ENCODE measurements at regions not wholly inside any gene's neighbourhood (a gene's known extent, or its start where the extent isn't known, plus 50 kb on each side); places are given as distances from the start of the nearest gene placed in this dataset.

DNA sequence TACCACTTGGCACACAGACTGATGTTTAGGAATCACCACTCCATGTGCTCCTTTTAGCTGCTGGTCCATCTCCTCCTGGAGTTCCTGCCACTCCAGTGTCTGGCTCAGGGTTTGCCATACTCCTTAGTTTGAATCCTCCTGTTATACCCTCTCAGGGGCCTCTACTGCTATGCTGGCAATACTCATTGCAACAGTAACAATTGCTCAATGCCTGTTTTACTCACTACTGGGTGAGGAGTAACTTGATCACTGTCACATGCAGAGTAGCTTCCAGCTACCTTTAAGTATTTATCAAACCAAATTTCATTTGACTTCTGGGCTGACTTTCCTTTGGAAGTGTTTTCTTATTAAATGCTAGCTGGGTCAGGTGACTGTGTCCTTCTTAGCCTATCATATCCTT, 107.2 kb upstream of the WLS start:
- no peak overlapping the region for H3K27ac ChIP-seq (ENCODE audit: low read depth, low read length)
- DNase-seq (ENCODE audit: low read depth in 4 of 6, low spot score in 6 of 6), result no peak
- no peaks in the 10 kb centered on the region for H3K9me3 ChIP-seq (ENCODE audit: control insufficient read depth, insufficient read depth, low read length)
- H3K4me1 ChIP-seq (ENCODE audit: control insufficient read depth, insufficient read depth, low read length), result no peaks in the 10 kb centered on the region
- H3K27me3 ChIP-seq (ENCODE audit: control insufficient read depth, insufficient read depth, low read length), result no peaks in the 10 kb centered on the region
- H3K36me3 ChIP-seq (ENCODE audit: control insufficient read depth, insufficient read depth, low read length), result no peaks in the 10 kb centered on the region
- H3K4me3 ChIP-seq (ENCODE audit: low read depth, low read length), result no peak overlapping the region

DNA sequence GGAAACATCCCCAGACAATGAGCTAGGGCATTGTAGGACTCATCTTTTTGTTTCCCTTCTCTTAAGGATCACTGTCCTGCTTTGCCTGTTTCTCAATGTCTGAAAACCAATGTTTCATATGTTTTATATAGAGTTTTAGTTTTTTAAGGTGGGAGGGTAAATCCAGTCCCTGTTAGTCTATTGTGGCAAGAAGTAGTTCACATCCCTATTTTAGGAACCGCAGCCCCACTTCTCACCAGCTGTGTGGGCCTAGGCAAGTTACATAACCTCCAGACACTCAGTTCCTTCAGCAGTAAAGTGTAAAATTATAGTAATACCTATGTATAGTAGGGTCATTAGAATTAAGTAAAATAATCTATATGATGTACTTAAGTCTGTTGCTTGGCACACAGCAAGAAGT, 105.8 kb upstream of the WLS start:
- Histone ChIP-seq H3K4me1 (ENCODE audit: control insufficient read depth, insufficient read depth, low read length) (no peaks in the 10 kb centered on the region), H3K4me3 (ENCODE audit: low read depth, low read length) (no peak overlapping the region), H3K27ac (ENCODE audit: low read depth, low read length) (no peak overlapping the region), H3K36me3 (ENCODE audit: control insufficient read depth, insufficient read depth, low read length) (no peaks in the 10 kb centered on the region), H3K9me3 (ENCODE audit: control insufficient read depth, insufficient read depth, low read length) (no peaks in the 10 kb centered on the region), H3K27me3 (ENCODE audit: control insufficient read depth, insufficient read depth, low read length) (no peaks in the 10 kb centered on the region)
- no peak for DNase-seq (ENCODE audit: low read depth in 4 of 6, low spot score in 6 of 6)
- no CpG with 5 or more reads among the region's 1 CpG for WGBS (ENCODE audit: insufficient coverage)

DNA sequence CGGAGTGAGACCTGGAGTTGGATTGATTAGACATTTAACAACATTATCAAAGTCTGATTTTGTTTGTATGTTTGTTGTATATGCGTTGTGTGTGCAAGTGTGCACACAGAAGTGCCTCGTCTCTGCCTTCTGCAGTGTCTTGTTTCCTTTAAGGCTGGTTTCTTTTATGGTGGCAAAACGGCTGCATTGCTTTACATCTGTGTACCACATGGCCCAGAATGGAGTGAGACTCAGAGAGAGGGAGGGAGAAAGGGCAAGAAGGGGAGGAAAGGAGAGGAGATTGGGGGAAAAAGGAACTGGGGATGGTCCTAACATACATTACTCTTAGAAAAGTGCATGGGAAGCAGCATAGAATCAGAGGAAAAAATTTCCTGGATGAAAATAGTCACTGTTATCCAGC, 99.7 kb upstream of the WLS start:
- H3K27me3 ChIP-seq (ENCODE audit: control insufficient read depth, insufficient read depth, low read length), result no peaks in the 10 kb centered on the region
- WGBS (ENCODE audit: insufficient coverage), result 13% methylated on average over 1 of the region's 4 CpGs
- no peak overlapping the region for H3K27ac ChIP-seq (ENCODE audit: low read depth, low read length)
- no peaks in the 10 kb centered on the region for H3K4me1 ChIP-seq (ENCODE audit: control insufficient read depth, insufficient read depth, low read length)
- H3K36me3 ChIP-seq (ENCODE audit: control insufficient read depth, insufficient read depth, low read length), result no peaks in the 10 kb centered on the region
- no peak overlapping the region for H3K4me3 ChIP-seq (ENCODE audit: low read depth, low read length)
- no peaks in the 10 kb centered on the region for H3K9me3 ChIP-seq (ENCODE audit: control insufficient read depth, insufficient read depth, low read length)
- DNase-seq (ENCODE audit: low read depth in 4 of 6, low spot score in 6 of 6), result no peak

DNA sequence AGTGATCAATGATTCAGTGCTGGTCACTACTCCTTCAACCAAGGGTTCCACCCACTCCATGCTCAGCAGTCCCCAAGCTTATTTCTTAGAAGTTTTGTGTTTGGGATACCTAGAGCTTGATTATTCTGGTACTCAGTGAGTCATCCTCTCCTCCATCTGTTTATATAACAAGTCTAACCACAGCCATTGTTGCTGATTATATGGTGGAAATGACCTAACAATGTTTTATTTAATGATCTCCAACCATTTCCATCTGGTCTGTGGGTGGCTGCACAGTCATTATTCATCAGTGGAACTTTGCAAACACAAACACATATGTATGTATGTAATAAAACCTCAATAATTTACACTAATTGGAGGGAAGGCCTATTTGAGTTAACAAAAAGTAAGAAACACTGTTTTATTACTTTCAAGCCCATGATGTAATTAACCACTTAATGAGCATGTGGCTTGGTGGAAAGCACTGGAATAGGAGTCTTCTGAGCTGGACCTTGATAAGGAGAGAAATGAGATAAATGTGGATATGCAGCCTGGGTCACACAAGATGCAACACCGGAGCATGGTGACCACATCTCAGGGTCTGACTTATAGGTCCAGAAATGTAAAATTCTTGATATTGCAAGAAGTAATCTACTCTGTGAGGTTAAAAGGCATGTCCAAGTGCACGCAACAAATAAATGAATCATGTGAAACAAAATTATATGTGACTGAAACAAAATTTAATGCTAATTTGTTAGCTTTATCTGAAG, 99.0 kb upstream of the WLS start:
- WGBS (ENCODE audit: insufficient coverage), result 83% methylated on average over 1 of the region's 2 CpGs
- H3K27me3 ChIP-seq (ENCODE audit: control insufficient read depth, insufficient read depth, low read length), result no peaks in the 10 kb centered on the region
- H3K4me1 ChIP-seq (ENCODE audit: control insufficient read depth, insufficient read depth, low read length), result no peaks in the 10 kb centered on the region
- no peaks in the 10 kb centered on the region for H3K36me3 ChIP-seq (ENCODE audit: control insufficient read depth, insufficient read depth, low read length)
- H3K9me3 ChIP-seq (ENCODE audit: control insufficient read depth, insufficient read depth, low read length), result no peaks in the 10 kb centered on the region
- DNase-seq (ENCODE audit: low read depth in 4 of 6, low spot score in 6 of 6), result no peak
- H3K4me3 ChIP-seq (ENCODE audit: low read depth, low read length), result no peak overlapping the region
- no peak overlapping the region for H3K27ac ChIP-seq (ENCODE audit: low read depth, low read length)

DNA sequence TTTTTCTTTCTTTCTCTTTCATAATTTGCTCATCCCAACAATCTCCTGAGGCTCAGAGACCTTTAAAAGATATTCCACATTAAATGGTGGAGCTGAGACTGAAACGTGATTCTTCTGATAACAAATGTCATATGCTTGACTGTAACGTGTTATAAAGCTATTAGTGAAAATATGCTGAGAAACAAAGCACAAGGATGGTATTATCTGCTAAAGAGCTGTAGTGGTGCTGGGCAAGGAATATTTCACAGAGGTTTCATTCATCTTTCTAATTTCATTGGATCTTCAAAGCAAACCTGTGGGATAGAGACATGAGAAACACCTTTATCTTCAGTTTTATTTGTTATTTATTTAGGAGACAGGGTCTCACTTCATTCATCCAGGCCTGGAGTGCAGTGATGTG, 98.1 kb upstream of the WLS start:
- Histone ChIP-seq H3K9me3 (ENCODE audit: control insufficient read depth, insufficient read depth, low read length) (no peaks in the 10 kb centered on the region), H3K4me3 (ENCODE audit: low read depth, low read length) (no peak overlapping the region), H3K27me3 (ENCODE audit: control insufficient read depth, insufficient read depth, low read length) (no peaks in the 10 kb centered on the region), H3K36me3 (ENCODE audit: control insufficient read depth, insufficient read depth, low read length) (no peaks in the 10 kb centered on the region), H3K27ac (ENCODE audit: low read depth, low read length) (no peak overlapping the region), H3K4me1 (ENCODE audit: control insufficient read depth, insufficient read depth, low read length) (no peaks in the 10 kb centered on the region)
- DNase-seq (ENCODE audit: low read depth in 4 of 6, low spot score in 6 of 6), result no peak
- WGBS (ENCODE audit: insufficient coverage), result no CpG with 5 or more reads among the region's 2 CpGs

DNA sequence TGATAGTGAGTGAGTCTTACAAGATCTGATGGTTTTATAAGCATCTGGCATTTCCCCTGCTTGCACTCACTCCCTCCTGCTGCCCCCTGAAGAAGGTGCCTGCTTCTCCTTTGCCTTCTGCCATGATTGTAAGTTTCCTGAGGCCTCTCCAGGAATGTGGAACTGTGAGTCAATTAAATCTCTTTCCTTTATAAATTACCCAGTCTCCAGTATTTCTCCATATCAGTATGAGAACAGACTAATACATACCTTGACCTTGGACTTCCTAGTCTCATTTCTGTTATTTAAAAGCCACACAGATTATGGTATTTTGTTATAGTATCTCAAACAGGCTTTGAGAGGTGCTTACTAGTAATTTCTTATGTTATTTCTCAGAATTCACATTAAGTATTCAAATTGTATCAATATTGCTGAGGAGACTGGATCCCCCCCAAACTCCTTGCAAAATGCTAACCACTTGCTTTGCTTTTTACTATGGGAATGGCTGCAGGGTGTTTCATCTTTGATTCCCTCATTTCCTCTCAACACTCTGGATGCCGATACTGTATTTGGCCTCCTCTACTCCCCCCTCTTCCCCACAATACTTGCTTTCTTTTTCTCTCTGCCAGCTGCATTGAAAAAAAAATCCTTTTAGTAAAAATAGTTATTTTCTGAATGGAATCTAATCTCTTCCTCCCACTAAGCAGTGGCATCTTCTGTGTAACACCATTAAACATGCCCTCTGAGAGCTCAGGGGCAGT, 96.9 kb upstream of the WLS start:
- Histone ChIP-seq H3K27me3 (ENCODE audit: control insufficient read depth, insufficient read depth, low read length) (no peaks in the 10 kb centered on the region), H3K36me3 (ENCODE audit: control insufficient read depth, insufficient read depth, low read length) (no peaks in the 10 kb centered on the region), H3K9me3 (ENCODE audit: control insufficient read depth, insufficient read depth, low read length) (no peaks in the 10 kb centered on the region), H3K4me3 (ENCODE audit: low read depth, low read length) (no peak overlapping the region), H3K4me1 (ENCODE audit: control insufficient read depth, insufficient read depth, low read length) (no peaks in the 10 kb centered on the region), H3K27ac (ENCODE audit: low read depth, low read length) (no peak overlapping the region)
- WGBS (ENCODE audit: insufficient coverage), result no CpG with 5 or more reads among the region's 1 CpG
- DNase-seq (ENCODE audit: low read depth in 4 of 6, low spot score in 6 of 6), result no peak

DNA sequence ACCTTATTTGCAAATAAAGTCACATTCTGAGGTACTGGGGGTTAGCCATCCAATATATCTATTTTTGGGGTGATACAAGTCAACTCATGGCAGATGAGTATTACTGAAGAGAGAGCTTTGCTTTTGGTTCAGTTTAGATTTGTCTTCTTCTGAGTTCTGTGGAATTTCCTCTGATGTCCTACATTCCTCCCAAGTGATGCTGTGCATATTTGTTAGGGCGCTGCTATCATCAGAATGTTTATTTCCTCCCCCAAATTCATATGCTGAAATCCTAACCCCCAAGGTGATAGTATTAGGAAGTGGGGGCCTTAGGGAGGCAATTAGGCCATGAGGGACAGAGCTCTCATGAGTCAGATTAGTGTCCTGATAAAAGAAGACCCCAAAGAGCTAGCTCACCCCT, 96.2 kb upstream of the WLS start:
- no peak for DNase-seq (ENCODE audit: low read depth in 4 of 6, low spot score in 6 of 6)
- no peaks in the 10 kb centered on the region for H3K4me1 ChIP-seq (ENCODE audit: control insufficient read depth, insufficient read depth, low read length)
- H3K36me3 ChIP-seq (ENCODE audit: control insufficient read depth, insufficient read depth, low read length), result no peaks in the 10 kb centered on the region
- WGBS (ENCODE audit: insufficient coverage), result no CpG with 5 or more reads among the region's 1 CpG
- H3K27ac ChIP-seq (ENCODE audit: low read depth, low read length), result no peak overlapping the region
- H3K9me3 ChIP-seq (ENCODE audit: control insufficient read depth, insufficient read depth, low read length), result no peaks in the 10 kb centered on the region
- H3K4me3 ChIP-seq (ENCODE audit: low read depth, low read length), result no peak overlapping the region
- H3K27me3 ChIP-seq (ENCODE audit: control insufficient read depth, insufficient read depth, low read length), result no peaks in the 10 kb centered on the region

DNA sequence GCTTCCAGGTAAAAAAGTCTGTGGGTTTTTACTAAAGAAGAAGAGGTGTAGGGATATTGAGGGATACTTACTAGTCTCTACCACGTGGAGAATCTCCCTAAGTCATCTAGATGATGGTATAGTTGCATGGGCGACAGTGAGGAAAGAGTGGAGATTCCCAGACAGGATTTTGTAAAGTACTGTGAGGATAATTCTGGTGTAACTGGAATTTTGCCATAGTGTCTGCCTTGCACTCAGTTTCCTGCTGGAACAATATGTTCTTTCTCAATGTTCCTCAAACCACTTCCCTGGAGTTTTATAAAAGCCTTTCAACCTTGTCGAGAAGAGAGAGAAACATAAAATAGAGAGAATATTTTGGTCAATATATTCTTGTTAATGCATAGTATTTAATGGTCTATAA, 95.1 kb upstream of the WLS start:
- Histone ChIP-seq H3K27me3 (ENCODE audit: control insufficient read depth, insufficient read depth, low read length) (no peaks in the 10 kb centered on the region), H3K4me1 (ENCODE audit: control insufficient read depth, insufficient read depth, low read length) (peaks cover 6% of the 10 kb centered on the region), H3K36me3 (ENCODE audit: control insufficient read depth, insufficient read depth, low read length) (no peaks in the 10 kb centered on the region), H3K27ac (ENCODE audit: low read depth, low read length) (no peak overlapping the region), H3K4me3 (ENCODE audit: low read depth, low read length) (no peak overlapping the region), H3K9me3 (ENCODE audit: control insufficient read depth, insufficient read depth, low read length) (no peaks in the 10 kb centered on the region)
- no peak for DNase-seq (ENCODE audit: low read depth in 4 of 6, low spot score in 6 of 6)
- no CpG with 5 or more reads among the region's 3 CpGs for WGBS (ENCODE audit: insufficient coverage)

DNA sequence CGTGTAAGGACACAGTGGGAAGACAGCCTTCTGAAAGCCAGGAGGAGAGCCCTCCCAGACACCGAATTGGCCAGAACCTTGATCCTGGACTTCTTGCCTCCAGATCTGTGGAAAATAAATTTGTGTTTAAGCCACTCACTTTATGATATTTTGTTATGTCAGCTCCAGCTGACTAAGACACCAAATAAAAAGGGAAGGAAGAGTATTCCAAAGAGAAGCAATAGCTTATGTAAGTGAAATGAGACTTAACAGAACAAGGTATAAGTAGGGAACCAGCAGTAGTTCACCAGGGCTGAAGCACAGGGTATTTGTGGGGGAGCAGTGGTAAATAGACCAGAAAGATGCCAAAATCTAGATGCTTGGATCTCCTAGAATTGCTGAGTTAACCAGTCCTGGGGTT, 94.2 kb upstream of the WLS start:
- no peaks in the 10 kb centered on the region for H3K36me3 ChIP-seq (ENCODE audit: control insufficient read depth, insufficient read depth, low read length)
- 100% methylated on average over 2 of the region's 2 CpGs for WGBS (ENCODE audit: insufficient coverage)
- H3K9me3 ChIP-seq (ENCODE audit: control insufficient read depth, insufficient read depth, low read length), result no peaks in the 10 kb centered on the region
- H3K27ac ChIP-seq (ENCODE audit: low read depth, low read length), result no peak overlapping the region
- no peak overlapping the region for H3K4me3 ChIP-seq (ENCODE audit: low read depth, low read length)
- no peaks in the 10 kb centered on the region for H3K27me3 ChIP-seq (ENCODE audit: control insufficient read depth, insufficient read depth, low read length)
- peaks cover 6% of the 10 kb centered on the region for H3K4me1 ChIP-seq (ENCODE audit: control insufficient read depth, insufficient read depth, low read length)
- no peak for DNase-seq (ENCODE audit: low read depth in 4 of 6, low spot score in 6 of 6)

DNA sequence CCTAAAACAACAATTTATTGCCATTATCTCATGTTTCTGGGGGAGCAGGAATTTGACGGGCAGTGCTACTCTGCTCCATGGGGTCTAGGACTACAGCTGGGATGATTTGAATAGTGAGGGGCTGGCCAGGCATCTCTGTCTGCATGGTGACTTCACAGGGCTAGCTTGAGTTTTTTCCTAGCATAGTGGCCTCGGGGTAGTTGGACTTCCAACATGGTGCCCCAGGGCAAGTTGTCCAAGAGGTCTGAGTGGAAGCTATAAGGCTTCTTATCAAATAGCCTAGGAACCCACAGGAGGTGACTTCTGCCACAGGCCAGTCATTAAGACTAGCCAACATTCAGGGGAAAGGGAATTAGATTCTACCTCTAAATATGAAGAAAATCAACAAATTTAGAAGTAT, 92.0 kb upstream of the WLS start:
- no peaks in the 10 kb centered on the region for H3K9me3 ChIP-seq (ENCODE audit: control insufficient read depth, insufficient read depth, low read length)
- H3K36me3 ChIP-seq (ENCODE audit: control insufficient read depth, insufficient read depth, low read length), result no peaks in the 10 kb centered on the region
- 82% methylated on average over 2 of the region's 2 CpGs for WGBS (ENCODE audit: insufficient coverage)
- no peak for DNase-seq (ENCODE audit: low read depth in 4 of 6, low spot score in 6 of 6)
- H3K4me3 ChIP-seq (ENCODE audit: low read depth, low read length), result no peak overlapping the region
- H3K27ac ChIP-seq (ENCODE audit: low read depth, low read length), result no peak overlapping the region
- H3K4me1 ChIP-seq (ENCODE audit: control insufficient read depth, insufficient read depth, low read length), result peaks cover 6% of the 10 kb centered on the region
- no peaks in the 10 kb centered on the region for H3K27me3 ChIP-seq (ENCODE audit: control insufficient read depth, insufficient read depth, low read length)
